Immature natural killer cell (primary cell): ENCODE measurements at regions not wholly inside any gene's neighbourhood (a gene's known extent, or its start where the extent isn't known, plus 50 kb on each side); places are given as distances from the start of the nearest gene placed in this dataset.

ENCODE experiments used
- DNase-seq, 3 donors: peaks; one replicate each; pipeline ENCODE4 v3.0.0; 2022; ENCODE audit warnings: mixed read lengths in 1 of 3
- H3K27ac Mint-ChIP-seq, 6 donors: one replicate each; pipeline ENCODE4 v1.8.0; 2020; ENCODE audit warnings: mixed read lengths in 6 of 6, mild to moderate bottlenecking in 5 of 6, inconsistent platforms in 4 of 6, moderate library complexity in 3 of 6
- H3K27me3 Mint-ChIP-seq, 3 donors: one replicate each; pipeline ENCODE4 v1.8.0; 2020 to 2021; ENCODE audit warnings: low read depth in 3 of 3, mild to moderate bottlenecking in 3 of 3, mixed read lengths in 3 of 3, moderate library complexity in 3 of 3, inconsistent platforms in 1 of 3
- H3K36me3 Mint-ChIP-seq, 3 donors: one replicate each; pipeline ENCODE4 v1.8.0; 2020; ENCODE audit warnings: mixed read lengths in 3 of 3, inconsistent platforms in 2 of 3, mild to moderate bottlenecking in 2 of 3
- H3K4me1 Mint-ChIP-seq, 2 donors: one replicate each; pipeline ENCODE4 v1.8.0; 2020; ENCODE audit warnings: inconsistent platforms in 2 of 2, mild to moderate bottlenecking in 2 of 2, mixed read lengths in 2 of 2, moderate library complexity in 1 of 2
- H3K4me3 Mint-ChIP-seq, 5 donors: one replicate each; pipeline ENCODE4 v1.8.0; 2020; ENCODE audit warnings: mild to moderate bottlenecking in 5 of 5, mixed read lengths in 5 of 5, inconsistent platforms in 3 of 5, moderate library complexity in 3 of 5
- H3K9me3 Mint-ChIP-seq, 6 donors: one replicate each; pipeline ENCODE4 v1.8.0; 2020; ENCODE audit warnings: mild to moderate bottlenecking in 6 of 6, mixed read lengths in 6 of 6, inconsistent platforms in 4 of 6, moderate library complexity in 3 of 6

DNA sequence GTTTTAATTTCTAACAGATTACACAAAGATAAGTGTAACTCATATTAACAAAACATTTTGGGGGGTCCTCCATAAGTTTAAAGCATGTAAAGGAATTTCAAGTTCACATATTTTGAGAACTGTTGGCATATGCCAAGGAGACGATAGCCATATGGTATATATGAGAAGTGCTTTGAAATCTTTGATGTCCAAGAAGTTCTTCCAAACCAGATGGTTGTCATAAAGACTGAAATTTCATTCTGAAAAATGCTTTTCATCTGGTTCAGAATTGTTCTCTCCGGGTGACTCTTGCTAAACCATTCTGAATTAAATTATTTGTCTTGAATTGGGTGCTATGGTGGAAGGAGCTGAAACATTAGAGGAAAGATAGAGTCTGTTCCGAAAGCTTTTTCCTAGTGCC lies 513.0 kb upstream of the AKR1E2 start:
- no peak for DNase-seq
- Mint-ChIP-seq H3K36me3 (no peaks in the 10 kb centered on the region), H3K9me3 (no peaks in the 10 kb centered on the region), H3K27me3 (peaks cover 0 to 6% (median 5%) of the 10 kb centered on the region in 3 donors), H3K4me1 (no peaks in the 10 kb centered on the region), H3K27ac (no peak overlapping the region), H3K4me3 (no peak overlapping the region)

DNA sequence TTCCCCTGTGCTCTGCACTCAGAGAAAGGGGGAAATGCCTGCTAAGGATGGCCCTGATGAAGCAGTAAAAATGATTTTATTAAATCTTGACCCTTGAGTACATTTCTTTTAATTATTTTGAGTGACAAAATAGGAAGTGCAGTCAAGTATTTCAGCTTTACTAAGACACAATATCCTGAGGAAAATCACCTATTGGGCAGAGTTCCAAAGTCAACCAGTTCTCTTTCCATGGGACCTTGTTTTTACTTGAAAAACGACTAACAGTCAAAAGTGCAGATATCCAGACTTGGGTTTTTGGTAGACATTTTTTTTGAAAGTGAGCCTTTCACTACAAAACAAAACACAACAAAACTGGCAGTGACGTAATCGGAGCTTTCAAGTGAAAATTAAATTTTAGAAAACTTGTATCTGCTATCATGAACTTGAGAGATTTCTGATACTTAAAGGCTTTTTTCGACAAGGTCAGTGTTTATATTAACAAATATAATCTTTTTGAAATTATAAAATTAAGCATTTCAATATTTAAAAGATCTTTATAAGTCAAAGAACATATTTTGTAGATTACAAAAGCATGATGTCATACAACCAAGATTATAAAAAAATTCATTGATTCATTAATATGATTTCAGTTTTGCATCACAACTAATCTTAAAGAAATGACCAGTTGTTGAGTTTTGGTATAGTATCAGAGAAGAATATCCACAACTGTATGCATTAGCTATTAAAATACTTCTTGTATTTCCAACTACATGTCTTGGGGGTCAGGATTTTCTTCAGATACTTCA lies 513.8 kb upstream of the AKR1E2 start:
- Mint-ChIP-seq H3K4me1 (no peaks in the 10 kb centered on the region), H3K4me3 (no peak overlapping the region), H3K36me3 (no peaks in the 10 kb centered on the region), H3K9me3 (no peaks in the 10 kb centered on the region), H3K27me3 (peaks cover 0 to 6% (median 4%) of the 10 kb centered on the region in 3 donors), H3K27ac (no peak overlapping the region)
- no peak for DNase-seq

GRCh38 chr10:4310172-4310571 lies 515.8 kb upstream of the AKR1E2 start:
- Mint-ChIP-seq H3K36me3 (no peaks in the 10 kb centered on the region), H3K9me3 (no peaks in the 10 kb centered on the region), H3K27ac (no peak overlapping the region), H3K27me3 (peaks cover 0 to 7% (median 4%) of the 10 kb centered on the region in 3 donors), H3K4me3 (no peak overlapping the region), H3K4me1 (no peaks in the 10 kb centered on the region)
- DNase-seq: no peak

GRCh38 chr10:4307910-4308309 lies 518.1 kb upstream of the AKR1E2 start:
- H3K36me3 Mint-ChIP-seq: peaks cover 0 to 3% (median 0%) of the 10 kb centered on the region in 3 donors

GRCh38 chr10:4306871-4307270 lies 519.1 kb upstream of the AKR1E2 start:
- Mint-ChIP-seq H3K4me3 (no peak overlapping the region), H3K36me3 (peaks cover 0 to 3% (median 0%) of the 10 kb centered on the region in 3 donors), H3K27me3 (peaks cover 0 to 7% (median 4%) of the 10 kb centered on the region in 3 donors), H3K27ac (no peak overlapping the region), H3K9me3 (no peaks in the 10 kb centered on the region), H3K4me1 (no peaks in the 10 kb centered on the region)
- no peak for DNase-seq

More at GRCh38 chr10:4307910-4308309, 518.1 kb upstream of the AKR1E2 start:
- no peak overlapping the region for H3K4me3 Mint-ChIP-seq
- no peaks in the 10 kb centered on the region for H3K9me3 Mint-ChIP-seq
- H3K27me3 Mint-ChIP-seq: peaks cover 0 to 8% (median 4%) of the 10 kb centered on the region in 3 donors
- H3K27ac Mint-ChIP-seq: no peak overlapping the region
- no peak for DNase-seq
- no peaks in the 10 kb centered on the region for H3K4me1 Mint-ChIP-seq

GRCh38 chr10:4303045-4303444 lies 518.0 kb upstream of the KLF6 start:
- Mint-ChIP-seq H3K36me3 (peaks cover 0 to 3% (median 0%) of the 10 kb centered on the region in 3 donors), H3K4me1 (no peaks in the 10 kb centered on the region), H3K9me3 (no peaks in the 10 kb centered on the region), H3K27ac (no peak overlapping the region), H3K27me3 (peaks cover 0 to 11% (median 0%) of the 10 kb centered on the region in 3 donors), H3K4me3 (no peak overlapping the region)
- DNase-seq: no peak

DNA sequence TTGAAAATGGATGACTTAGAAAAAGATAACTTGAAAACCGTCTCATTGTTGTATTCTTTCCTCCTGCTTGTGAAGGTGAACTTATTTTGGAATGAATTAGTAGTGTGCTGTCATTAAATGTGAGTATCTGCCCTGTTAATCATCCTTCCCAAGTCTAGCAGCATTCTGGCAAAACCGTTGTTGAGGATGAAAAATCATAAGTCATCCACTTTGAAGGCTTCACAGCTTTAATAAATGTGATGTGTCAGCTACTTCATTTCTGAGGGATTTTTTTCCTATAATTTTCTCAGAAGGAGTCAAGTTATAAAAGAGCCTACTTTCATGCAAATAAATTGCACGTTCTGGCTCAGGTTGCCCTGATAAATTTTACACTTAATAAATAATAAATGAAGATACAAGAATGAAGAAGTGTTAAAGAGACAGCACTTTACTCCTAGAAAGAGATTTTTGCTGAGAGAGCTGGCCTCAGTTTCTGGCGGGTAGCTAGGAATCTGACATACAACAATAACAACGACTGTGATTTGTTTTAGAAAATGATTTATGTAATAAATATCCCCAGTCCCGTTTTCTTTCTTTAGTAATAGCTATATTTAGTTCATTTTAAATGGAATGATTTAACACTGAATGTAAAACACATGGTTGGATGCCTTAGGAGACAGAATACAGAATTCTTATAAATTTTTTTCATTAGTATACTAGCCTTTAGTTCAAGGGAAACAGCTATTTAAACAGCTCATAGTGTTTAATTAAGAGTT lies 516.5 kb upstream of the KLF6 start:
- H3K4me3 Mint-ChIP-seq: no peak overlapping the region
- H3K9me3 Mint-ChIP-seq: no peaks in the 10 kb centered on the region

GRCh38 chr10:4296161-4296560 lies 511.2 kb upstream of the KLF6 start:
- no peaks in the 10 kb centered on the region for H3K36me3 Mint-ChIP-seq
- H3K27ac Mint-ChIP-seq: no peak overlapping the region
- no peaks in the 10 kb centered on the region for H3K9me3 Mint-ChIP-seq
- no peak for DNase-seq
- no peak overlapping the region for H3K4me3 Mint-ChIP-seq
- H3K27me3 Mint-ChIP-seq: peaks cover 0 to 8% (median 1%) of the 10 kb centered on the region in 3 donors
- no peaks in the 10 kb centered on the region for H3K4me1 Mint-ChIP-seq

More for the DNA sequence above, 516.5 kb upstream of the KLF6 start:
- no peak for DNase-seq
- peaks cover 0 to 9% (median 0%) of the 10 kb centered on the region in 3 donors for H3K27me3 Mint-ChIP-seq
- no peaks in the 10 kb centered on the region for H3K4me1 Mint-ChIP-seq
- H3K27ac Mint-ChIP-seq: no peak overlapping the region
- H3K36me3 Mint-ChIP-seq: peaks cover 0 to 3% (median 0%) of the 10 kb centered on the region in 3 donors

GRCh38 chr10:4294996-4295792 lies 510.2 kb upstream of the KLF6 start:
- Mint-ChIP-seq H3K4me3 (no peak overlapping the region), H3K9me3 (no peaks in the 10 kb centered on the region), H3K4me1 (no peaks in the 10 kb centered on the region), H3K27me3 (peaks cover 0 to 8% (median 1%) of the 10 kb centered on the region in 3 donors), H3K36me3 (no peaks in the 10 kb centered on the region), H3K27ac (no peak overlapping the region)
- DNase-seq: no peak

DNA sequence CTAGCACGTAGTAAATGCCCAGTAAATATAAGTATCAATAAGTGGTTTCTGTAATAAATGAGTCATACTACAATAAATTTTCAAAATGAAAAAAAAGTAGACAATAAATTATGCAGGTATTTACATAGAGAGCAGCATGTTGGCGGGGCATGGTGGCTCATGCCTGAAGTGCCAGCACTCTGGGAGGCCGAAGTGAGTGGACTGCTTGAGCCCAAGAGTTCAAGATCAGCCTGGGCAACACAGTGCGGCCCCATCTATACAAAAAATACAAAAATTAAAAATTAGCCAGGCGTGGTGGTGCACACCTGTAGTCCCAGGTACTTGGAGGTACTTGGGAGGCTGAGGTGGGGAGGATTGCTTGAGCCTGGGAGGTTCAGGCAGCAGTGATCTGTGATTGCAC lies 509.3 kb upstream of the KLF6 start:
- H3K4me3 Mint-ChIP-seq: no peak overlapping the region
- H3K36me3 Mint-ChIP-seq: no peaks in the 10 kb centered on the region
- H3K4me1 Mint-ChIP-seq: no peaks in the 10 kb centered on the region
- no peak for DNase-seq
- H3K27ac Mint-ChIP-seq: no peak overlapping the region
- H3K9me3 Mint-ChIP-seq: no peaks in the 10 kb centered on the region
- peaks cover 0 to 8% (median 1%) of the 10 kb centered on the region in 3 donors for H3K27me3 Mint-ChIP-seq

DNA sequence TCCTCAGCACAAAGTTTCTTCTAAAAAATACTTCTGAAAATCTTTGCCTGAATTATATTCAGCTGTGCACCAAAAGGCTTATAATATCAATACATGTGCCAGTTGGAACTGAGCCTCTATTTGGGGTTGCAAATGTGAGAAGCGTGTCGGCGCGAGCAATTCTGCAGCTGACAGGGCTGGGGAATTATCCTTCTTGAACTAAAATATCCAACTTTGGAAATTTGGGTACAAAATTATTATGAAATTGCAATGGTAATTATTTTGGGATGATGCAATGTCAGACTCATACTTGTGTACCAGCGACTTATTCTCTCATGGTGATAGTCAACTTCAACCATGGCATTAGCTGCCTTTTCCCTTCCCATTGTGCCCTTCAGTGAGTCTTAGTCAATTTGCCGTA lies 507.0 kb upstream of the KLF6 start:
- H3K36me3 Mint-ChIP-seq: no peaks in the 10 kb centered on the region

DNA sequence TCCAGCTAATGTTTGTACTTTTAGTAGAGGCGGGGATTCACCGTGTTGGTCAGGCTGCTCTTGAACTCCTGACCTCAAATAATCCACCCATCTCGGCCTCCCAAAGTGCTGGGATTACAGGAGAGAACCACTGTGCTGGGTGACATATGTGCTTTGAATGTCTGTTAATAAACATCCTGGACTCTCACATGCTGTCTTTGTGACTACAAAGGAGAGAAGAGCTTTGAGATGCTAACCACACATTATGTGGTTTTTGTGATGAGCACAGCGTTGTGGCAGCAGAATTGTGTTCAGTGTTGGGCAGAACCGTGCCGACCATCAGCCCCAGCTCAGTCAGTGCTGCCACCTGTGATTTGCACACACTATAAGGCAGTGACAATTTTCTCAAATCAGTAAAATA lies 500.1 kb upstream of the KLF6 start:
- no peak overlapping the region for H3K27ac Mint-ChIP-seq
- H3K27me3 Mint-ChIP-seq: peaks cover 0 to 6% (median 2%) of the 10 kb centered on the region in 3 donors
- no peaks in the 10 kb centered on the region for H3K4me1 Mint-ChIP-seq
- no peak for DNase-seq
- H3K4me3 Mint-ChIP-seq: no peak overlapping the region
- H3K36me3 Mint-ChIP-seq: no peaks in the 10 kb centered on the region
- no peaks in the 10 kb centered on the region for H3K9me3 Mint-ChIP-seq

More for the DNA sequence above, 507.0 kb upstream of the KLF6 start:
- H3K9me3 Mint-ChIP-seq: no peaks in the 10 kb centered on the region
- no peak overlapping the region for H3K27ac Mint-ChIP-seq
- peaks cover 0 to 5% (median 3%) of the 10 kb centered on the region in 3 donors for H3K27me3 Mint-ChIP-seq
- H3K4me1 Mint-ChIP-seq: no peaks in the 10 kb centered on the region
- no peak overlapping the region for H3K4me3 Mint-ChIP-seq
- DNase-seq: no peak

DNA sequence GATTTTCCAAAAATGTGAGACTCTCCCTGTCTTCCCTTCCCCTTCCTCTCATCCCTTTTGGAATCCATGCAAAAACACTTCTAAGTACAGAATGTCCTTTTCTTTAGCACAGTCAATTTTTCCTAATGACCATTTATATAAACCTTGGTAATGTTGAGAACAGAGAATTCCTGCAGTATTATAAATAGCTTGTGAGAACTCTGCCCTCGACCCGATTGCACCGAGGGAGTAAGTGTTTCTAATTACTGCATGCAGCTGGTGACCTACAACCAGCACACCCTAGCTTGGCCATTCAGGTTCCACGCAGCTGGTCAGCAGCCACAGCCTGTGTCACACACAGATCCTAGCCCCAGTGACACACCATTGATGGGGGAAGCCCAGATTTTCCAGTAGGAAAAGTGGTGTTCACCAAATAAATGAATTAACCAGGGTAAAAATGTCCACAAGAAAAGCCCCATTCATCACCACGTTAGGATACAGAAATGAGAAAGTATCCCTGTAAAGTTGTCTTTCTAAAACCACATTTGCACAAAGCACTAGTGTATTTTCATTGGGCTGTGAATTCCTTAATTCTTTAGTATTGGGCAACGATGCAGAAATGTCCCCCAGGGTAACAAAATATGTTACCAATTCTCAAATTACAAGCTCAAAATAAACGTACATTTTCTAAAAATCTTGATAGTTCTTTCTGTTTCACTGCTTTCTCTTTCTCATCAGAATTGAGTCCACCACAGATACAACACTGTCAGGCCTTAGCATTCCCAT lies 499.0 kb upstream of the KLF6 start:
- H3K36me3 Mint-ChIP-seq: no peaks in the 10 kb centered on the region
- no peaks in the 10 kb centered on the region for H3K4me1 Mint-ChIP-seq
- H3K27ac Mint-ChIP-seq: no peak overlapping the region
- no peak for DNase-seq
- H3K9me3 Mint-ChIP-seq: no peaks in the 10 kb centered on the region
- no peak overlapping the region for H3K4me3 Mint-ChIP-seq
- peaks cover 0 to 6% (median 2%) of the 10 kb centered on the region in 3 donors for H3K27me3 Mint-ChIP-seq
